ENCODE measurements at regions not wholly inside any gene's neighbourhood (a gene's known extent, or its start where the extent isn't known, plus 50 kb on each side); places are given as distances from the start of the nearest gene placed in this dataset.
A peak's percentile ranks its signal among the peaks of the same experiment; 100 is the strongest.
"Not testable (repeated sequence)": the region's sequence is repeated elsewhere in the genome, so short reads cannot be mapped to it uniquely, and the experiment has no call there.

DNA sequence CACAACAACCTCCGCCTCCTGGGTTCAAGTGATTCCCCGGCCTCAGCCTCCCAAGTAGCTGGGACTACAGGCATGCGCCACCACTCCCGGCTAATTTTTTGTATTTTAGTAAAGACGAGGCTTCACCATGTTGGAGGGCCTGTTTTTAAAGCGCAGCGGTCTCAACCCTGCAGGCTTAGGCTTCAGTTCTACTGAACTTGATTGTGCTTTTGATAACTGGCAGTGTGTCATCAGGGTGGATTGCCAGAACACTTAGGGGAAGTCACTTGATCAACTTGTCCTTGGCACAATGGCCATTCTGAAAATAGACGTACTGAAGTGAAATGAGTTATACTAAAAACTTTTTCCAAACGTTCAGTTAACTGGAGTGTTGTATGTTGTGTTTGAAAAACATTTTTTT is 472.2 kb downstream of the KLF5 start:
- no peak for DNase-seq
- no peaks in the 10 kb centered on the region for H3K27me3 ChIP-seq (ENCODE audit: control insufficient read depth, insufficient read depth)
- H3K4me3 ChIP-seq (ENCODE audit: low read length), result no peak overlapping the region
- peak in 1 of 2 donors; percentile 52 for ATAC-seq
- intact Hi-C loops (cut with DNase I), result no loop called here
- H3K27ac ChIP-seq (ENCODE audit: low read length), result peak overlapping the region; percentile 80
- 74% methylated on average over 9 of the region's 9 CpGs for WGBS
- H3K4me1 ChIP-seq (ENCODE audit: control insufficient read depth, insufficient read depth, low read length), result no peaks in the 10 kb centered on the region
- no peaks in the 10 kb centered on the region for H3K9me3 ChIP-seq (ENCODE audit: control insufficient read depth, low read length)

DNA sequence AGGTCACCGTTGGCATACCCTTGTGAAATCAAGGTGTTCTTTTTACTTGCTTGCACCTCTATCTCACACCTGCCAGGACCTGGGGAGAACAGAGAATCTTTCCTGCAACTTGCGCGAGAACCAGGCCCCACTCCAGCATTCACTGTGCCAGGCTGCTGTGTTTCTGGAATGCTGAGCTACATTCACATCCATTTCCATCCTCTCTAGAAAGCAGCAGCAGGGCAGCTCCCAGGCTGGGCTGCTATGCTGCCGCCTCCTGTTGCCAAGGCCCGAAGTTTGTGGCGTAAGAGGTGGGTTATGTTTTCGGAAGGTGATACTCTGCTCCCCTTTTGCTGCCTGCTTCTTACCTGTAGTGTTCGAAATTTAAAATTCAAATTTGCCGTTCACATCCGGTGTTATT is 464.1 kb downstream of the KLF5 start:
- no peaks in the 10 kb centered on the region for H3K27me3 ChIP-seq (ENCODE audit: control insufficient read depth, insufficient read depth)
- DNase-seq (no peak), ATAC-seq (no peak)
- no peak overlapping the region for H3K4me3 ChIP-seq (ENCODE audit: low read length)
- intact Hi-C loops (cut with DNase I), result no loop called here
- no peaks in the 10 kb centered on the region for H3K9me3 ChIP-seq (ENCODE audit: control insufficient read depth, low read length)
- WGBS, result 87% methylated on average over 10 of the region's 10 CpGs
- no peaks in the 10 kb centered on the region for H3K4me1 ChIP-seq (ENCODE audit: control insufficient read depth, insufficient read depth, low read length)
- H3K27ac ChIP-seq (ENCODE audit: low read length), result no peak overlapping the region

DNA sequence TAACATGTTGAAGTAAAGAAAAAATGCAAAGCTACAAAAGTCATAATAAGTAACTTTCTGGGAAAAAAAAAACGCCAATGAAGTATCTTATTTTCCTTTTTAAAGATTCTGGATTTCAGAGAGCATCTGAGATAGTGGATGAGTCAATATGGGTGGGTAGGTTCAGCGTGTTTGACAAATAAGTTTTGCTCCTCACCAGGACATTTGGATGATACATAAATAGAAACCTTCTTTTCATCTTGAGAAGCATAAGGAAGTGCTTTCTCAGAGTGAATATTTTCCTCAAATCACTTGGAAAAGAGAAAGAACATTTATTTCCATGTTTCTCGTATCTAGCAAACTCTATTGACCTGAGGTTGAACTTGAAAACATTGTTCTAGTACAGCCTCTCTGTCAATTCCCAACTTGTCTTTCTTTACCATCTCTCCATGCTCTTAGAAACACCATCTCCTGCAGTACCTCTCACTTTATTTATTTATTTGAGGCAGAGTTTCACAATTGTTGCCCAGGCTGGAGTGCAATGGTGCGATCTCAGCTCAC is 463.2 kb downstream of the KLF5 start:
- H3K27me3 ChIP-seq (ENCODE audit: control insufficient read depth, insufficient read depth), result no peaks in the 10 kb centered on the region
- H3K4me1 ChIP-seq (ENCODE audit: control insufficient read depth, insufficient read depth, low read length), result no peaks in the 10 kb centered on the region
- DNase-seq (no peak), ATAC-seq (no peak)
- H3K9me3 ChIP-seq (ENCODE audit: control insufficient read depth, low read length), result no peaks in the 10 kb centered on the region
- intact Hi-C loops (cut with DNase I), result no loop called here
- H3K4me3 ChIP-seq (ENCODE audit: low read length), result no peak overlapping the region
- no peak overlapping the region for H3K27ac ChIP-seq (ENCODE audit: low read length)
- WGBS, result 62% methylated on average over 4 of the region's 4 CpGs

- H3K27ac ChIP-seq (ENCODE audit: low read length), result no peak overlapping the region
- no peaks in the 10 kb centered on the region for H3K4me1 ChIP-seq (ENCODE audit: control insufficient read depth, insufficient read depth, low read length)
- H3K4me3 ChIP-seq (ENCODE audit: low read length), result no peak overlapping the region
- DNase-seq (no peak), ATAC-seq (no peak)
- no peaks in the 10 kb centered on the region for H3K27me3 ChIP-seq (ENCODE audit: control insufficient read depth, insufficient read depth)
- H3K9me3 ChIP-seq (ENCODE audit: control insufficient read depth, low read length), result no peaks in the 10 kb centered on the region
- WGBS, result 46% methylated on average over 2 of the region's 2 CpGs
- intact Hi-C loops (cut with DNase I), result no loop called here
Observed at GRCh38 chr13:73521290-73521624, 462.5 kb downstream of the KLF5 start.

DNA sequence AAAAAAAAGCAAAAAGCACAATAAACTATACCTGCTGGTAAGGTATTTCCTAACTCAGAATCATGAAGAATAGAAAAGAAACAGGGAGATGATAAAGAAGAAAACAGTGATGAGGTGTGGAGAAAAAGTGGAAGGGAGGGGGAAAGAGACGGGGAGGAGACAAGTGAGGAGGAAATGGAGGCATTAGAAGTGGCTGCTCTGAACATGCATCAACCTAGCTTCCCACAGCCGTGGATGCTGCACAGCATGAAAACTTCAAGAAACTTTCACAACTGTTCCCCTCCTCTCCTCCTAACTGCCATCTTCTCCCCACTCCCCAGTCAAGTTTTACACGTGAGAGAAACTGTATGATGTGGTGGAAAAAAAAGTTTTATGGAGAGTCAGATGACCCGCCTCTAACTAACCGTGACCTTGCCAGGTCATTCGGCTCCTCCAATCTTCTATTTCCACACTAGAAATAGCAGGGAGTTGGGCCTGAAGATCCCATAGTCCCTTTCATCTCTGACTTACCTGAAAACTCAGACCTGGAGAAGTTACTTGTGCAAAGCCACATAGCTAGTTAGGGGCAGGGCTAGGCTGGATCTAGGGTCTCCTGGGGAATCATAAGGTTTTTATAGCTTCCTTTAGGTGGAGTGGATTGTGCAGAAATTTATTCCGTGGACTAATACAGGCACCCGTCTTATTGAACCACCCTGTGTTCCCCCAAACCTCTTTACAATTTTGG is 461.9 kb downstream of the KLF5 start:
- WGBS, result 77% methylated on average over 8 of the region's 8 CpGs
- Histone ChIP-seq H3K9me3 (ENCODE audit: control insufficient read depth, low read length) (no peaks in the 10 kb centered on the region), H3K4me1 (ENCODE audit: control insufficient read depth, insufficient read depth, low read length) (no peaks in the 10 kb centered on the region), H3K4me3 (ENCODE audit: low read length) (no peak overlapping the region), H3K27ac (ENCODE audit: low read length) (no peak overlapping the region), H3K27me3 (ENCODE audit: control insufficient read depth, insufficient read depth) (no peaks in the 10 kb centered on the region)
- ATAC-seq (no peak), DNase-seq (no peak)
- intact Hi-C loops (cut with DNase I), result no loop called here

DNA sequence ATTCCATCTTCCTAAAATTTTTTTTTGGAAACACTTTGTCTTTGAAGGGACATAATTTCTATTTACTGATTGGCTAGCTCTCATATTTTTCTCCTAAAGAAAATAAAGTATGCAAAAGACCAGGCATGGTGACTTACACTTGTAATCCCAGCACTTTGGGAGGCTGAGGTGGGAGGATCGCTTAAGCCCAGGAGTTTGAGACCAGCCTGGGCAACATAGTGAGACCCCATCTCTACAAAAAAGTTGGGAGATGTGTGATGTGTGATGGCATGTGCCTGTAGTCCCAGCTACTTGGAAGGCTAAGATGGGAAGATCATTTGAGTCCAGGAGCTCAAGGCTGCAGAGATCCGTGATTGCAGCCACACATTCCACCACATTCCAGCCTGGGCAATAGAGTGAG is 461.3 kb downstream of the KLF5 start:
- H3K9me3 ChIP-seq (ENCODE audit: control insufficient read depth, low read length); H3K27ac ChIP-seq (ENCODE audit: low read length); H3K4me3 ChIP-seq (ENCODE audit: low read length); H3K4me1 ChIP-seq (ENCODE audit: control insufficient read depth, insufficient read depth, low read length); intact Hi-C loops (cut with DNase I); ATAC-seq; DNase-seq; H3K27me3 ChIP-seq (ENCODE audit: control insufficient read depth, insufficient read depth): not testable (repeated sequence)
- 89% methylated on average over 2 of the region's 2 CpGs for WGBS

- WGBS, result 85% methylated on average over 6 of the region's 6 CpGs
- Histone ChIP-seq H3K4me1 (ENCODE audit: control insufficient read depth, insufficient read depth, low read length) (no peaks in the 10 kb centered on the region), H3K4me3 (ENCODE audit: low read length) (no peak overlapping the region), H3K27me3 (ENCODE audit: control insufficient read depth, insufficient read depth) (no peaks in the 10 kb centered on the region), H3K9me3 (ENCODE audit: control insufficient read depth, low read length) (no peaks in the 10 kb centered on the region), H3K27ac (ENCODE audit: low read length) (no peak overlapping the region)
- ATAC-seq (no peak), DNase-seq (no peak)
- intact Hi-C loops (cut with DNase I), result no loop called here
Observed at GRCh38 chr13:73519396-73520116, 460.8 kb downstream of the KLF5 start.

DNA sequence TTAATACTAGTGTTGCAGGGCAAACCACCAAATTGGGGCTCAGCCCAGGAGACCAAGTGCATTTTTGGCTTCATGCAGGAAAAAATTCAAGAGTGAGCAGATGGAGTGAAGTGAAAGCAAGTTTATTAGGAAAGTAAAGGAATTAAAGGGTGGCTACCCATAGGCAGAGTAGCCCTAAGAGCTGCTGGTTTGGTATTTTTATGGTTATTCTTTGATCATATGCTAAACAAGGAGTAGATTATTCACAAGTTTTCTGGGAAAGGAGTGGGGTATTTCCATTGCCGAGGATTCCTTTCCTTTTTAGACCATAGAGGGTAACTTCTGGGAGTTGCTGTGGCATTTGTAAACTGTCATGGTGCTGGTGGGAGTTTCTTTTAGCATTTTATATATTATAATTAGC is 459.0 kb downstream of the KLF5 start:
- intact Hi-C loops (cut with DNase I), result no loop called here
- H3K27me3 ChIP-seq (ENCODE audit: control insufficient read depth, insufficient read depth), result no peaks in the 10 kb centered on the region
- WGBS, result 64% methylated on average over 1 of the region's 1 CpG

GRCh38 chr13:73516731-73517130 is 457.9 kb downstream of the KLF5 start:
- H3K4me3 ChIP-seq (ENCODE audit: low read length), result no peak overlapping the region
- H3K27ac ChIP-seq (ENCODE audit: low read length), result no peak overlapping the region
- intact Hi-C loops (cut with DNase I), result no loop called here
- ATAC-seq (no peak), DNase-seq (no peak)
- WGBS, result 80% methylated on average over 2 of the region's 2 CpGs
- H3K9me3 ChIP-seq (ENCODE audit: control insufficient read depth, low read length), result no peaks in the 10 kb centered on the region
- no peaks in the 10 kb centered on the region for H3K4me1 ChIP-seq (ENCODE audit: control insufficient read depth, insufficient read depth, low read length)
- no peaks in the 10 kb centered on the region for H3K27me3 ChIP-seq (ENCODE audit: control insufficient read depth, insufficient read depth)

More for the DNA sequence above, 459.0 kb downstream of the KLF5 start:
- H3K27ac ChIP-seq (ENCODE audit: low read length), result no peak overlapping the region
- no peaks in the 10 kb centered on the region for H3K4me1 ChIP-seq (ENCODE audit: control insufficient read depth, insufficient read depth, low read length)
- H3K9me3 ChIP-seq (ENCODE audit: control insufficient read depth, low read length), result no peaks in the 10 kb centered on the region
- no peak for DNase-seq
- H3K4me3 ChIP-seq (ENCODE audit: low read length), result no peak overlapping the region
- ATAC-seq, result no peak

- intact Hi-C loops (cut with DNase I), result no loop called here
- Histone ChIP-seq H3K9me3 (ENCODE audit: control insufficient read depth, low read length) (no peaks in the 10 kb centered on the region), H3K27me3 (ENCODE audit: control insufficient read depth, insufficient read depth) (no peaks in the 10 kb centered on the region), H3K4me1 (ENCODE audit: control insufficient read depth, insufficient read depth, low read length) (no peaks in the 10 kb centered on the region), H3K4me3 (ENCODE audit: low read length) (no peak overlapping the region), H3K27ac (ENCODE audit: low read length) (no peak overlapping the region)
- 75% methylated on average over 2 of the region's 2 CpGs for WGBS
- no peak for DNase-seq
- ATAC-seq, result no peak
Observed at GRCh38 chr13:73514208-73514607, 455.4 kb downstream of the KLF5 start.

DNA sequence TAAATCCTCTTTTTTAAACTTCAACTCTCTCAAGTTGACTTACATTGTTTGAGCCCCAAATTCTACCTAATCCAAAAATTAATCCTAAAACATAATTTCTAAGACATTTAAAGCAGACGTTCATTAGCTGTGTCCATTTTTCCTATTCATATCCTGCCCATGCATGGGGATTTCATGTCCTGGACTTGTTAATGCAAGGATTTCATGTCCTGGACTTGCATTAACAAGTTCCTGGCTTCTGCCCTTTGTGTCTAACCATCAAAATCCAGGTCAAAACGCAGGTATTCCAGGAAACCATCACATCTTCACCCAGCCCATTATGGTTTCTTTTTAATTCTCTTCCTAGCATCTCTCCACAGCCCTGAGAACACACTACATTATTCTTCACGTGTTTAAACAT is 454.9 kb downstream of the KLF5 start:
- WGBS, result 67% methylated on average over 3 of the region's 3 CpGs
- Histone ChIP-seq H3K27me3 (ENCODE audit: control insufficient read depth, insufficient read depth) (no peaks in the 10 kb centered on the region), H3K4me3 (ENCODE audit: low read length) (no peak overlapping the region), H3K9me3 (ENCODE audit: control insufficient read depth, low read length) (no peaks in the 10 kb centered on the region), H3K4me1 (ENCODE audit: control insufficient read depth, insufficient read depth, low read length) (no peaks in the 10 kb centered on the region), H3K27ac (ENCODE audit: low read length) (no peak overlapping the region)
- intact Hi-C loops (cut with DNase I), result no loop called here
- ATAC-seq (no peak), DNase-seq (no peak)

Data from right cardiac atrium (tissue), 5 donors.